HK-2 (cell line): ENCODE measurements at regions not wholly inside any gene's neighbourhood (a gene's known extent, or its start where the extent isn't known, plus 50 kb on each side); places are given as distances from the start of the nearest gene placed in this dataset.

Experiments used
- DNase-seq: peaks from one replicate; pipeline ENCODE4 v3.0.0-alpha.2; 2018; ENCODE audit not compliant: unreplicated experiment

DNA sequence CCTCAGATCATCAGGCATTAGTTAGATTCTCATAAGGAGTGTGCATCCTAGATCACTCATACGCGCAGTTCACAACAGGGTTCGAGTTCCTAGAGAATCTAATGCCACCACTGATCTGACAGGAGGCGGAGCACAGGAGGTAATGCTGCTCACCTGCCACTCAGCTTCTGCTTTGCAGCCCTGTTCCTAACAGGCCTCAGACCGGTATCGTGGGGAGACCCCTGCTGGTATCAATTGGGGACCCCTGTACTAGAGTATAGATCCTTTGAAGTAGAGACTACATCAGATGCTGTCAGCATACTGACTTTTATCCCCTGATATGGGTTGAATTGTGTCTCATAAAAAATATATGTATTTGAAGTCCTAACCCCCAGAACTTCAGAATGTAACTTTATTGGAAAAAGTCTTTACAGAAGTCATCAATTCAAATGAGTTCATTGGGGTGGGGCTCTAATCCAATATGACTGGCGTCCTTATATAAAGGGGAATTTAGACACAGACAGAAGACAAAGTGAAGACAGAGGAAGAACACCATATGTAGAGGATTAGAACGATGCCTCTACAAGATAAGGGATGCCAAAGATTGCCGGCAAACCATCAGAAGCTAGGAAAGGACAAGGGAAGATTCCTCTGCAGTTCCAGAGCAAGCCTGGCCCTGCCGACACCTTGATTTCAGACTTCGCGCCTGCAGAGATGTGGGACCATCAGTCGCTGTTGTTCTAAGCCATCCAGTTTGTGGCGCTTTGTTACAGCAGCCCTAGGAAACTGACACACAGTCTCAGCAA lies 104.4 kb upstream of the BTBD3 start:
- no peak for DNase-seq

GRCh38 chr20:11814267-11814666 lies 103.4 kb upstream of the BTBD3 start:
- DNase-seq: peak; percentile 36

DNA sequence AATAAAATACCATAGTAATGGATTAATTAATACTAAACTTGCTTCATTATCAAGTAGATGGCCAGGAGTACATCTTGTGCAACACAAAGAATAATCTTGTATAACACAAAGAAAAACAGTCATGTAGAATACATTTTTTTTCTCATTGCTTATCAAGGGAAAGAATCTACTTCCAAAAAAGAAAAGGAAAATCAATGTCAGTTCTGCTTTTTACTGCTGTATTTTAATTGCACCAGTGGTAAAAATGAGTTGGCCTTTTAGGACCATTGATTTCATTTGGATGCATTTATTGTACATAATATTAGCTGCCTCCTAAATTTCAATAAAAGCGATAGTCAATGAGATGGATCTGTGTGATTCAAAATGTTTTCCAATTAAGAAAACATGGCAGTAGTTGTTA lies 96.9 kb upstream of the BTBD3 start:
- no peak for DNase-seq

DNA sequence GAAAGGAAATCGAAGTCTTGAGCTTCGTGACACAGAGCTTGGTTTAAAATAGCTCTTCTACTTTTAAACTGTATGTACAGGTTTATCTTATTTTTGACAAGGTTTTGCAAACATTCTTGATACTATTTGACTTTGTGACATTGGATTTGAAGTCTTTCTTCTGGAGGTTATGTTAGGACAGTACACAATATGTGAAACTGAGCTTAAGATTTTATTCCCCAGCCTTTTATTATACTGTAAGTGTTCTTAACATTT lies 95.2 kb upstream of the BTBD3 start:
- DNase-seq: no peak

- no peak for DNase-seq
These were observed 91.4 kb upstream of the BTBD3 start for GRCh38 chr20:11826334-11826733.

DNA sequence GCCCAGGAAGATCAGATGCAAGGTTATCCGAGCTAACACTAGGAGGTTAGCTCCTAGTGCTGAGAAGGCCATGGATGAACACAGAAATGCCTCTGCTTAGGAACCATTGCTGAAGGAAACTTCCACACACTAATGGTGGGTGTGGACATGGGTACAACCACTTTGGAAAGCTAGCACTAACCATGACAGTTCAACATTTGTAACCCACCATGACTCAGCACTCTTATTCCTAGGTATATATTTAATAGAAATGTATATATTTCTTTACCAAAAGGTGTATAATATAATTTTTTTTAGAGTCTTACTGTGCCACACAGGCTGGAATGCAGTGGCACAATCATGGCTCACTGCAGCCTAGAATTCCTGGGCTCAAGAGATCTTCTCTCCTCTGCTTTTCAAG lies 85.3 kb upstream of the BTBD3 start:
- DNase-seq: no peak

DNA sequence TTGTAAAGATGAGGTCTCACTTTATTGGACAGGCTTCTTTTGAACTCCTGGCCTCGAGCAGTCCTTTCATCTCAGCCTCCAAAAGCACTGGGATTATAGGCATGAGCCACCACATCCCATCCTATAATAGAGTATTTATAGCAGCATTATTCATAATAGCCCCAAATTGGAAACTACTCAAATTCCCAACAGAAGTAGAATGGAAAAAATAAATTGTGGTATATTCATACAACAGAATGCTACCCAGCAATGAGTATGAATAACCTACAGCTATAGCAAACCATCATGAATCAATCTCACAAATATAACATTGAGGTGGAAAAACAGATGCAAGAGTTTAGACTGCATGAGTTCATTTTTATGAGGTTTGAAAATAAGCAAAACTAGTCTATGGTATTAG lies 84.8 kb upstream of the BTBD3 start:
- no peak for DNase-seq

DNA sequence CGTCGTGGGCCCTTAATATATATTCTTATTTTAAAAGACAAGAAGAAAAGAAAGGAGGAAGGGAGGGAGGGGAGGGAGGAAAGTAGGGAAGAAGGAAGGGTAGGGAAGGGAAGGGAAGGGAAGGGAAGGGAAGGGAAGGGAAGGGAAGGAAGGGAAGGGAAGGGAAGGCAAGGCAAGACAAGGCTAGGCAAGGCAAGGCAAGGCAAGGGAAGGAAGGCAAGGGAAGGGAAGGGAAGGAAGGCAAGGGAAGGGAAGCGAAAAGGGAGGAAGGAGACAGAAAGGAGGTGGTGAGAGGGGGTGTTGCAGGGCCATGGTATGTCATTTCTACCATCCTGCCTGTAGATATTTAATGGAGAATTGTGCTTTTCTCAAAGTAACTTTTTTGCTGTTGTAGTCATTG lies 83.9 kb upstream of the BTBD3 start:
- DNase-seq: no peak

- DNase-seq: no peak
These were observed 79.5 kb upstream of the BTBD3 start for GRCh38 chr20:11838076-11838636.

DNA sequence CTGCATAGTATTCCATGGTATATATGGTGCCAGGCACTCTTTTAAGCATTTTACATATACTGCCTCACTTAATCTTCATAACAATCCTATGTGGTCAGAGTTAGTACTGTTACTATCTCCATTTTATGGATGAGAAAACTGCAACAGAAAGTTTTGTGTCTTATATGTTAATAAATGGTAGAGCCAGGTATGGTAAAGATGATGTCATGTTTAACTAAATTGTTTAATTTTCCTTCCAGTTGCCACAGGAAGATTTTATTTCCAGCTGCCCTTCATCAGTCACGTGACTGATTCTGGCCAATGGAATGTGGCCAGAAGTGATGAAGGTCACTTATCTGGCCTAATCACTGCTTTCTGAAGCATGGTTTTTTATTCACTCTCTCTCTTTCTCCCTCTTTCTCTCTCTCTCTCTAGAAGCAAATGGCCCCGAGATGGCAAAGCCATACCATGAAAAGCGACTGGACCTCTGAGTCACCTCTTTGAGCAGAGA lies 75.7 kb upstream of the BTBD3 start:
- DNase-seq: no peak

- no peak for DNase-seq
These were observed 74.4 kb upstream of the BTBD3 start for GRCh38 chr20:11843289-11843688.

DNA sequence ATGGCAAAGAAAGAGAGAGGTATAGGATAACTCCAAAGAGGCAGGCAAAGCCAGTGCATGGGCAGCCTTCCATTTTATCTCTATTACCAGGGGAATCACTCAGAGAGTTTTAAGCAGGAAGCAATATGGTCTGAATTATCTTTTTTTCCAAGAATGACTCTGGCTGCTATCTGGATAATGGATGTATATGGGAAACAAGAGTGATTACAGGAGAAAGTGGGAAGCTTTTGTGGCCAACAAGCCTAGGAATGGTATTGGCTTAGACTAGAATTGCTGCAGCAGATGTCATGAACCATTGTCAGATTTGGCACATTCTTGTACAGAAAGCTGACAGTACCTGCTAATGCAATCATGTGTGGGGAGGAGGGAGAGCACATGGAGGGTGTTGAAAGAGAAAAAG lies 73.0 kb upstream of the BTBD3 start:
- DNase-seq: no peak

GRCh38 chr20:11845340-11845739 lies 72.4 kb upstream of the BTBD3 start:
- no peak for DNase-seq

GRCh38 chr20:11846131-11846530 lies 71.6 kb upstream of the BTBD3 start:
- DNase-seq: no peak

- DNase-seq: no peak
These were observed 69.9 kb upstream of the BTBD3 start for GRCh38 chr20:11847827-11848226.

GRCh38 chr20:11849270-11849915 lies 68.3 kb upstream of the BTBD3 start:
- no peak for DNase-seq

DNA sequence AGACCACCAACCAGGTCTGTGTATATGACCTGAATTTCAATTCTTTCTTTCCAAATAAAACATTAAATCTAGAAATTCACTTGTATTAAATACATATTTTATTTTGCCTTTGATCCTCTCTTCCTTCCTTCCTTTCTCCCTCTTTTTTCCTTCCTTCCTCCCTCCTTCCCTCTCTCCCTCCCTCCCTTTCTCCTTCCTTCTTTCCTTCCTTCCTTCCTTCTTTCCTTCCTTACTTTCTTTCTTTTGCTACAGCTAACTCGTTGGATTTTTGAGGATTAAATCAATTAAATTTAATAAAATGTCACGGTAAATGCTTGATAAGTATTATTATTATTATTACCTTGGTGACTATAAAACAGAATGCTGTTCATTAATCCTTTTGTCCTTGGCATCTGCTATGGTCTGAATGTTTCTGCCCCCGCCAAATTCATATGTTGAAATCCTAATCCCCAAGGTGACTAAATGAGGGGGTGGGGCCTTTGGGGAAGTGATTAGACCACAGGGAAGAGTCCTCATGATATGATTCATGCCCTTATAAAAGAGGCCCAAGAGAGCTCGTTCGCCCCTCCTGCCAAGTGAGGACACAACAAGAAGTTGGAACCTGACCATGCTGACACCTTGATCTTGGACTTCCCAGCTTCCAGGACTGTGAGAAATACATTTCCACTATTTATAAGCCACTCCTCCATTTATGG lies 67.6 kb upstream of the BTBD3 start:
- DNase-seq: peak; percentile 28

DNA sequence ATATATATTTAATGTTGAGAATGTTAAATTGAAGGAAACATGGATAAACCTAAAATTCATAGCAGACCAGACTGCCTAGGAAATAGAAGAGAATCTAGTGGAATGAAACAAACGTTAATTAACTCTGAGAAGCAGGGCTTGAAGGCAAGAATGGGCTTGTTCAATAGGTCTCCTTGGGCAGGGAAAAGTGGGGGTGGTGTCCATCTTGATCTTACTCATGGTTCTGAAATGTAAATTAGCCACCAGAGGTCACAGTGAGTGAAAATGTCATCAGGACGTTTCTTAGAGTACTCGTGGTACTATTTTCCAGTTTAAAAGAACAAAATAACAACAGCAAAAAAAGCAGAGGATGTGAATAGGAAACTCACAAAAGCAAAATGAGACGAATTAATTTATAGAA lies 66.8 kb upstream of the BTBD3 start:
- no peak for DNase-seq

DNA sequence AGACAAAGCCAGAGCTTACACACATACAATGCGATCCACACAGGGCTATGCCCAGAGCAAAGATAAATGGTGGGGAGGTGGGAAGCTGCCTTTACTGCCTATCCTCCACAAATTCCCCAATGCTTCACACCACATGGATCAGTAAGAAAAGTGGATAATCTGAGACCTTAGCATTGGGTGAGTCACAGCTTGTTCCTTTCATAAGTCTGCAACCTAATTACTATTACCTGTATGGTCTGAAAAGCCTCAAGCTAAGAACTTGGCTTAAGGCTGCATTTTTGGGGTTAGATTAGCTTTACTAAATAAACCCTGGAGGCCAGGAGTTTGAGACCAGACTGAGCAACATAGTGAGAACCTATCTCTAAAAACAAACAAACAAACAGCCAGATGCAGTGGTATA lies 66.0 kb upstream of the BTBD3 start:
- DNase-seq: no peak

DNA sequence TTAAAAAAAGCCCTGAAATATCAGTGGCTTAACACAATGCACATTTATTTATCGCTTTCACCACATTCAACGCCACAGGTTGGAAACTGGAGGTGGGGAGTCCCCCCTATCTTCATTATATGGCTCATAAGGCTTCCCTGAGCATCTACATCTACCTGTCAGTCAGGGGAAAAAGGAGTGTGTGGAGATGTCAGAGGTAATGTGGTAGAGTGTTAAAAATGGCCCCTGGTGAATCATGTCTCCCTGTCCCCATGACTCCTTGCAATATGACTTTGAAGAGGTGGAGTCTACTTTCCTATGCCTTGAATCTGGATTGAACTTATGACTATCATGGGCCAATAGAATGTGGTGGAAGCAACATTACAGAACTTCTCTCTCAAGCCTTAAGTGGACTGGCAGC lies 65.5 kb upstream of the BTBD3 start:
- DNase-seq: no peak

DNA sequence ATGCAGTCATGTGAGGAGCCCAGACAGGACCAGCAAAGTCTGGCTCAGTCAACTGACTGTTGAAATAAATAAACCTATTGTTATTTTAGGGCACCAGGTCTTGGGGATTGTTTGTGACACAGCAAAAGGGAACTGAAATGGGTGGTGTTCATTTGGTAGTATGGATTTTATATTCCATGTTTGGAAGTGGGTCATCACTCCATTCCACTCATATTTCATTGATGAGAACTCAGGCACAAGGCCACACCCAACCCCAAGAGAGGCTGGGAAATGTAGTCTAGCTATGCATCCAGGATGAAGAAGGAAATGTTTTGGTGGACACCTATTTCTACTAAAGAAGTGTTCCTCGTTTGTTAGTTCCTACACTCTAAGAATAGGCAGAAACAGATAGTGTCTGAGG lies 64.9 kb upstream of the BTBD3 start:
- DNase-seq: no peak

- no peak for DNase-seq
These were observed 64.3 kb upstream of the BTBD3 start for GRCh38 chr20:11853359-11853758.

GRCh38 chr20:11861479-11861878 lies 56.2 kb upstream of the BTBD3 start:
- no peak for DNase-seq
